ENCODE measurements at regions not wholly inside any gene's neighbourhood (a gene's known extent, or its start where the extent isn't known, plus 50 kb on each side); places are given as distances from the start of the nearest gene placed in this dataset.

- Histone ChIP-seq H4K20me1 (ENCODE audit: insufficient read depth, low read length) (no peaks in the 10 kb centered on the region), H3K36me3 (replicated peaks; ENCODE audit: insufficient read depth, low read length) (no peaks in the 10 kb centered on the region), H3K4me2 (ENCODE audit: low read depth, low read length) (no peak overlapping the region), H2AFZ (ENCODE audit: low read length) (no peak overlapping the region), H3F3A (ENCODE audit: insufficient read depth, low read length) (no peaks in the 10 kb centered on the region), H3K9me2 (replicated peaks; ENCODE audit: insufficient read depth, low read length) (no peaks in the 10 kb centered on the region), H3K9me3 (replicated peaks; ENCODE audit: insufficient read depth, low read length) (no peaks in the 10 kb centered on the region), H3K79me2 (ENCODE audit: low read length) (no peaks in the 10 kb centered on the region), H3K4me1 (ENCODE audit: low read length) (no peaks in the 10 kb centered on the region), H3K27me3 (replicated peaks; ENCODE audit: insufficient read depth, low read length) (no peaks in the 10 kb centered on the region), H3K9ac (ENCODE audit: low read length) (no peak overlapping the region), H3K27ac (ENCODE audit: low read length) (no peak overlapping the region), H3K4me3 (ENCODE audit: low read length) (no peak overlapping the region)
- DNase-seq: no peak
- TF ChIP-seq CTCF (IDR thresholded peaks at IDR 0.05; ENCODE audit: low read length): no peak
- no peak for TF ChIP-seq EZH2 (optimal IDR thresholded peaks at IDR 0.05; ENCODE audit: low read depth, low read length)
- TF ChIP-seq EZH2phosphoT487 (IDR thresholded peaks at IDR 0.05; ENCODE audit: low read length): no peak
These were observed 127.0 kb downstream of the MRPS6 start for GRCh38 chr21:34200288-34200905.

GRCh38 chr21:34201001-34201400, 127.6 kb downstream of the MRPS6 start:
- Histone ChIP-seq H3K36me3 (replicated peaks; ENCODE audit: insufficient read depth, low read length) (no peaks in the 10 kb centered on the region), H3K27ac (ENCODE audit: low read length) (no peak overlapping the region), H3K79me2 (ENCODE audit: low read length) (no peaks in the 10 kb centered on the region), H2AFZ (ENCODE audit: low read length) (no peak overlapping the region), H3F3A (ENCODE audit: insufficient read depth, low read length) (no peaks in the 10 kb centered on the region), H3K4me3 (ENCODE audit: low read length) (no peak overlapping the region), H3K9me3 (replicated peaks; ENCODE audit: insufficient read depth, low read length) (no peaks in the 10 kb centered on the region), H3K4me2 (ENCODE audit: low read depth, low read length) (no peak overlapping the region), H3K4me1 (ENCODE audit: low read length) (peaks cover 4% of the 10 kb centered on the region), H3K27me3 (replicated peaks; ENCODE audit: insufficient read depth, low read length) (no peaks in the 10 kb centered on the region), H3K9ac (ENCODE audit: low read length) (no peak overlapping the region), H3K9me2 (replicated peaks; ENCODE audit: insufficient read depth, low read length) (no peaks in the 10 kb centered on the region), H4K20me1 (ENCODE audit: insufficient read depth, low read length) (no peaks in the 10 kb centered on the region)
- DNase-seq: no peak
- TF ChIP-seq CTCF (IDR thresholded peaks at IDR 0.05; ENCODE audit: low read length): no peak
- no peak for TF ChIP-seq EZH2 (optimal IDR thresholded peaks at IDR 0.05; ENCODE audit: low read depth, low read length)
- no peak for TF ChIP-seq EZH2phosphoT487 (IDR thresholded peaks at IDR 0.05; ENCODE audit: low read length)

- H3F3A ChIP-seq (ENCODE audit: insufficient read depth, low read length): no peaks in the 10 kb centered on the region
- no peaks in the 10 kb centered on the region for H4K20me1 ChIP-seq (ENCODE audit: insufficient read depth, low read length)
- DNase-seq: no peak
- no peaks in the 10 kb centered on the region for H3K36me3 ChIP-seq (replicated peaks; ENCODE audit: insufficient read depth, low read length)
- H3K4me2 ChIP-seq (ENCODE audit: low read depth, low read length): no peak overlapping the region
- H2AFZ ChIP-seq (ENCODE audit: low read length): no peak overlapping the region
- no peaks in the 10 kb centered on the region for H3K9me3 ChIP-seq (replicated peaks; ENCODE audit: insufficient read depth, low read length)
- H3K27ac ChIP-seq (ENCODE audit: low read length): no peak overlapping the region
- TF ChIP-seq EZH2phosphoT487 (IDR thresholded peaks at IDR 0.05; ENCODE audit: low read length): no peak
- no peak for TF ChIP-seq CTCF (IDR thresholded peaks at IDR 0.05; ENCODE audit: low read length)
- TF ChIP-seq EZH2 (optimal IDR thresholded peaks at IDR 0.05; ENCODE audit: low read depth, low read length): no peak
- no peaks in the 10 kb centered on the region for H3K79me2 ChIP-seq (ENCODE audit: low read length)
- H3K27me3 ChIP-seq (replicated peaks; ENCODE audit: insufficient read depth, low read length): no peaks in the 10 kb centered on the region
- H3K4me3 ChIP-seq (ENCODE audit: low read length): peak overlapping the region; percentile 12; the same call in 1 of the 2 replicates
- H3K9me2 ChIP-seq (replicated peaks; ENCODE audit: insufficient read depth, low read length): no peaks in the 10 kb centered on the region
- peaks cover 9% of the 10 kb centered on the region for H3K4me1 ChIP-seq (ENCODE audit: low read length)
- no peak overlapping the region for H3K9ac ChIP-seq (ENCODE audit: low read length)
These were observed 128.1 kb downstream of the MRPS6 start for GRCh38 chr21:34201481-34201858.
